HCT116 (cell line): ENCODE measurements at regions not wholly inside any gene's neighbourhood (a gene's known extent, or its start where the extent isn't known, plus 50 kb on each side); places are given as distances from the start of the nearest gene placed in this dataset.

Experiments
- ATAC-seq: fragments of 200-7000 bp; cut with Tn5 transposase; 2 replicates; pipeline ENCODE4 v1.9.1; 2020; ENCODE audit warnings: mild to moderate bottlenecking, moderate library complexity
- BruUV-seq: library from RNA; stranded (reverse); fragments of 400-500 nt; replicated peaks from 2 replicates; lab custom pipeline; 2021; lab: Mats Ljungman, UMichigan
- CTCF ChIA-PET: fragments of 300-600 bp; sonication (Branson Sonifier 250); formaldehyde crosslinking; loops from one replicate; lab custom pipeline; 2021; ENCODE audit warnings: antibody characterized with exemption; lab: Charles Lee
- POLR2A ChIA-PET: fragments of 300-600, 350-600 bp; sonication (Branson Sonifier 250); formaldehyde crosslinking; loops from one replicate; lab custom pipeline; 2021; ENCODE audit warnings: antibody characterized with exemption; lab: Charles Lee
- RAD21 ChIA-PET, 2 experiments: fragments of 300-600 bp; sonication (Branson Sonifier 250); formaldehyde crosslinking; loops; one replicate each; lab custom pipeline; 2023; ENCODE audit warnings: low total read pairs in 2 of 2; ENCODE audit not compliant: uncharacterized antibody in 2 of 2, unreplicated experiment in 2 of 2, low non-redundant PET in 1 of 2; lab: Charles Lee
- DNase-seq: peaks from one replicate; pipeline ENCODE4 v3.0.0-alpha.2; 2010; ENCODE audit warnings: low read depth, low spot score
- H2AFZ ChIP-seq: fragments of 200-600 bp; shearing (Covaris generic), sonication (generic); 2 replicates; pipeline ENCODE4 v1.6.1; 2017; ENCODE audit warnings: low read depth, mixed run types, mixed read lengths, antibody characterized with exemption, low read length; ENCODE audit not compliant: poor library complexity, severe bottlenecking
- H3K27ac ChIP-seq: 2 replicates; pipeline ENCODE4 v1.5.1; 2012; ENCODE audit warnings: low read depth, low read length
- H3K27me3 ChIP-seq: fragments of 200-600 bp; sonication (generic); 2 replicates; pipeline ENCODE4 v1.6.1; 2016; ENCODE audit warnings: mixed run types, low read length, mixed read lengths; ENCODE audit not compliant: insufficient read depth
- H3K36me3 ChIP-seq, 2 experiments: fragments of 200-500 bp in 1 of 2; fragments of 200-600 bp in 1 of 2; sonication (Bioruptor generic) in 1 of 2; sonication (generic) in 1 of 2; 2 replicates each; pipeline versions ENCODE4 v1.5.1 to v1.6.1; 2014 to 2016; ENCODE audit warnings: low read length in 2 of 2, inconsistent platforms in 1 of 2, mixed read lengths in 1 of 2, mixed run types in 1 of 2; ENCODE audit not compliant: insufficient read depth in 2 of 2, control insufficient read depth in 1 of 2
- H3K4me1 ChIP-seq, 2 experiments: fragments of 200-600 bp in 1 of 2; sonication (generic) in 1 of 2; 2 replicates each; pipeline versions ENCODE4 v1.5.1 to v1.6.1; 2012 to 2017; ENCODE audit warnings: low read length in 2 of 2, inconsistent platforms in 1 of 2, mild to moderate bottlenecking in 1 of 2, mixed read lengths in 1 of 2, mixed run types in 1 of 2, moderate library complexity in 1 of 2; ENCODE audit not compliant: insufficient read depth in 2 of 2, control insufficient read depth in 1 of 2
- H3K4me2 ChIP-seq: fragments of 200-600 bp; sonication (generic); 2 replicates; pipeline ENCODE4 v1.6.1; 2017; ENCODE audit warnings: mixed run types, low read length, mixed read lengths
- H3K4me3 ChIP-seq, 2 experiments: fragments of 200-600 bp in 1 of 2; sonication (generic) in 1 of 2; replicated peaks in 1 of 2; 2 replicates each; pipeline ENCODE4 v1.5.1; 2011 to 2016; ENCODE audit warnings: low read length in 2 of 2, control low read depth in 1 of 2, low read depth in 1 of 2, mild to moderate bottlenecking in 1 of 2, mixed read lengths in 1 of 2, mixed run types in 1 of 2
- H3K79me2 ChIP-seq: fragments of 200-600 bp; sonication (generic); 2 replicates; pipeline ENCODE4 v1.6.1; 2017; ENCODE audit warnings: mild to moderate bottlenecking, mixed run types, low read length, moderate library complexity, mixed read lengths; ENCODE audit not compliant: insufficient read depth
- H3K9ac ChIP-seq: fragments of 200-600 bp; sonication (generic); 2 replicates; pipeline ENCODE4 v1.6.1; 2016; ENCODE audit warnings: low read length, mixed read lengths
- H3K9me2 ChIP-seq: fragments of 200-600 bp; sonication (generic), shearing (Covaris generic); 2 replicates; pipeline ENCODE4 v1.6.1; 2017; ENCODE audit warnings: mixed run types, mild to moderate bottlenecking, moderate library complexity; ENCODE audit not compliant: insufficient read depth
- H3K9me3 ChIP-seq, 2 experiments: fragments of 200-500 bp in 1 of 2; fragments of 200-600 bp in 1 of 2; sonication (Bioruptor generic) in 1 of 2; sonication (generic) in 1 of 2; 2 replicates each; pipeline ENCODE4 v1.6.1; 2014 to 2017; ENCODE audit warnings: low read length in 2 of 2, mixed read lengths in 2 of 2, inconsistent platforms in 1 of 2, low read depth in 1 of 2, mild to moderate bottlenecking in 1 of 2, mixed run types in 1 of 2, moderate library complexity in 1 of 2; ENCODE audit not compliant: control insufficient read depth in 1 of 2, insufficient read depth in 1 of 2
- H4K20me1 ChIP-seq: fragments of 200-600 bp; sonication (generic), shearing (Covaris generic); 2 replicates; pipeline ENCODE4 v1.6.1; 2017; ENCODE audit warnings: mixed run types, mild to moderate bottlenecking, moderate library complexity; ENCODE audit not compliant: insufficient read depth
- ATF3 ChIP-seq: IDR thresholded peaks from 2 replicates; pipeline ENCODE4 v1.6.1; 2012
- CBX3 ChIP-seq: IDR thresholded peaks from 2 replicates; pipeline ENCODE4 v1.6.1; 2012; ENCODE audit warnings: low read depth
- CEBPB ChIP-seq: IDR thresholded peaks from 2 replicates; pipeline ENCODE4 v1.6.1; 2012; ENCODE audit warnings: low read depth
- EGR1 ChIP-seq: IDR thresholded peaks from 2 replicates; pipeline ENCODE4 v1.6.1; 2012; ENCODE audit warnings: low read depth
- ELF1 ChIP-seq: IDR thresholded peaks from 2 replicates; pipeline ENCODE4 v1.6.1; 2012; ENCODE audit warnings: low read depth, borderline replicate concordance
- EZH2 ChIP-seq: fragments of 200-600 bp; sonication (generic); IDR thresholded peaks from 2 replicates; pipeline ENCODE4 v1.6.1; 2017; ENCODE audit warnings: antibody characterized with exemption, mixed run types
- EZH2phosphoT487 ChIP-seq: fragments of 200-600 bp; IDR thresholded peaks from 2 replicates; pipeline ENCODE4 v1.6.1; 2018; ENCODE audit warnings: antibody characterized with exemption, borderline replicate concordance
- FOSL1 ChIP-seq: IDR thresholded peaks from 2 replicates; pipeline ENCODE4 v1.6.1; 2012; ENCODE audit warnings: low read depth
- JUND ChIP-seq: IDR thresholded peaks from 2 replicates; pipeline ENCODE4 v1.6.1; 2012
- POLR2A ChIP-seq: IDR thresholded peaks from 2 replicates; pipeline ENCODE4 v1.7.0; 2011; ENCODE audit warnings: borderline replicate concordance; ENCODE audit not compliant: insufficient read depth, insufficient read length; ENCODE audit errors: extremely low read depth
- POLR2AphosphoS5 ChIP-seq: IDR thresholded peaks from 2 replicates; pipeline ENCODE4 v1.6.1; 2011; ENCODE audit warnings: mild to moderate bottlenecking, low read depth, low read length, moderate library complexity
- RAD21 ChIP-seq: IDR thresholded peaks from 2 replicates; pipeline ENCODE4 v1.6.1; 2012; ENCODE audit warnings: low read depth, mild to moderate bottlenecking
- REST ChIP-seq: IDR thresholded peaks from 2 replicates; pipeline ENCODE4 v1.6.1; 2012; ENCODE audit warnings: low read depth
- SIN3A ChIP-seq: IDR thresholded peaks from 2 replicates; pipeline ENCODE4 v1.6.1; 2012; ENCODE audit warnings: low read depth
- SP1 ChIP-seq: IDR thresholded peaks from 2 replicates; pipeline ENCODE4 v1.6.1; 2012; ENCODE audit warnings: low read depth
- YY1 ChIP-seq: IDR thresholded peaks from 2 replicates; pipeline ENCODE4 v1.6.1; 2011; ENCODE audit warnings: low read length, low read depth, moderate library complexity, mild to moderate bottlenecking; ENCODE audit not compliant: insufficient replicate concordance; ENCODE audit errors: extremely low read depth
- ZBTB33 ChIP-seq: IDR thresholded peaks from 2 replicates; pipeline ENCODE4 v1.6.1; 2011; ENCODE audit warnings: mild to moderate bottlenecking, low read length, moderate library complexity; ENCODE audit not compliant: insufficient replicate concordance; ENCODE audit errors: extremely low read depth
- ZNF274 ChIP-seq: fragments of 200-500 bp; sonication (Bioruptor generic); IDR thresholded peaks from 2 replicates; pipeline ENCODE4 v1.6.1; 2014; ENCODE audit warnings: mild to moderate bottlenecking, low read depth, low read length, inconsistent platforms
- intact Hi-C: fragments of 100-400 bp; cut with micrococcal nuclease; formaldehyde crosslinking; loops from 2 replicates; pipeline ENCODE4 v1.10.0; 2022
- TF ChIP-seq, protein P1 (sequence below): IDR thresholded peaks from 2 replicates; pipeline ENCODE4 v1.6.1; 2012

DNA sequence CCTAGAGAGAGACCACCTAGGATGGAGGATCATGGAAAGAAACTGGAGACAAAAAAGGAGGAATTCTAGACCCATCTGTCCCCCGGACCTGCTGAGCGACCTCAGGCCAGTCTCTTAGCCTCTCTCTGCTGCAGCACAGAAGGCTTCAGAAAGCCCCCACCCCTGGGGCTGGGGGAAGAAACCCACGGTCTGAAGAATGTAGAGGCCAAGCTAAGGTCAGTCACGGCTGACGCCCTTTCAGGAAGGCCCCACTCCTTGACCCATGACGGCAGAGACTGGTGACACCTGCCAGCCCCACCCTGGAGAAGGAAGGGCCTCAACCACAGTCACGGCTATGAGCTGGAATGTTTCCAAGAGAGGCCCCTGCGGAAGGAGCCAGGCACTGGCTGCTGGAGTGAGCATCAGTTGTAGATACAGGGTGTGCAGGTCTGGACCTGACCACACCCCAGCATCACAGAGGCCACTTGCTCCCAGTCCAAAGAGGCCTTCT lies 120.5 kb upstream of the BOD1 start:
- H3K4me2 ChIP-seq: no peak overlapping the region
- DNase-seq (no peak), ATAC-seq (no peak)
- no peak overlapping the region for H3K27ac ChIP-seq
- no peaks in the 10 kb centered on the region for H3K27me3 ChIP-seq
- no peak overlapping the region for H2AFZ ChIP-seq
- H4K20me1 ChIP-seq: no peaks in the 10 kb centered on the region
- RAD21 ChIA-PET: no interaction called here
- H3K9me2 ChIP-seq: no peaks in the 10 kb centered on the region
- H3K9me3 ChIP-seq: no peaks in the 10 kb centered on the region
- no peak for TF ChIP-seq EGR1
- no peak for TF ChIP-seq RAD21
- TF ChIP-seq SIN3A: no peak
- TF ChIP-seq, protein P1, sequence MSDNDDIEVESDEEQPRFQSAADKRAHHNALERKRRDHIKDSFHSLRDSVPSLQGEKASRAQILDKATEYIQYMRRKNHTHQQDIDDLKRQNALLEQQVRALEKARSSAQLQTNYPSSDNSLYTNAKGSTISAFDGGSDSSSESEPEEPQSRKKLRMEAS: no peak
- TF ChIP-seq ELF1: no peak
- TF ChIP-seq EZH2phosphoT487: no peak
- TF ChIP-seq CBX3: no peak
- no peak for TF ChIP-seq ZBTB33
- no peak for TF ChIP-seq REST
- TF ChIP-seq JUND: no peak
- no peak for TF ChIP-seq POLR2A
- no peak for TF ChIP-seq ZNF274
- no peak for TF ChIP-seq FOSL1
- TF ChIP-seq ATF3: no peak
- TF ChIP-seq CEBPB: no peak
- no peak for TF ChIP-seq SP1
- TF ChIP-seq YY1: no peak
- TF ChIP-seq POLR2AphosphoS5: no peak
- TF ChIP-seq EZH2: no peak
- POLR2A ChIA-PET: no interaction called here
- no peak overlapping the region for H3K4me3 ChIP-seq
- BruUV-seq: no TSS peak
- no peaks in the 10 kb centered on the region for H3K79me2 ChIP-seq
- H3K36me3 ChIP-seq: no peaks in the 10 kb centered on the region
- H3K9ac ChIP-seq: no peak overlapping the region
- no peaks in the 10 kb centered on the region for H3K4me1 ChIP-seq
- CTCF ChIA-PET: no interaction called here
- intact Hi-C loops: no loop called here
